DND-41 (cell line): ENCODE measurements at regions not wholly inside any gene's neighbourhood (a gene's known extent, or its start where the extent isn't known, plus 50 kb on each side); places are given as distances from the start of the nearest gene placed in this dataset.

Experiments used
- EZH2 ChIP-seq: IDR thresholded peaks from 3 replicates; pipeline ENCODE4 v1.6.1; 2012; ENCODE audit warnings: borderline replicate concordance, low read depth, mild to moderate bottlenecking, moderate library complexity, low read length, inconsistent platforms; ENCODE audit not compliant: severe bottlenecking
- TF ChIP-seq, protein P1 (sequence below): IDR thresholded peaks from 2 replicates; pipeline ENCODE4 v1.5.1; 2012; ENCODE audit warnings: borderline replicate concordance, low read length, moderate library complexity, mild to moderate bottlenecking; ENCODE audit not compliant: poor library complexity, severe bottlenecking; ENCODE audit errors: extremely low read depth

- TF ChIP-seq, protein P1, sequence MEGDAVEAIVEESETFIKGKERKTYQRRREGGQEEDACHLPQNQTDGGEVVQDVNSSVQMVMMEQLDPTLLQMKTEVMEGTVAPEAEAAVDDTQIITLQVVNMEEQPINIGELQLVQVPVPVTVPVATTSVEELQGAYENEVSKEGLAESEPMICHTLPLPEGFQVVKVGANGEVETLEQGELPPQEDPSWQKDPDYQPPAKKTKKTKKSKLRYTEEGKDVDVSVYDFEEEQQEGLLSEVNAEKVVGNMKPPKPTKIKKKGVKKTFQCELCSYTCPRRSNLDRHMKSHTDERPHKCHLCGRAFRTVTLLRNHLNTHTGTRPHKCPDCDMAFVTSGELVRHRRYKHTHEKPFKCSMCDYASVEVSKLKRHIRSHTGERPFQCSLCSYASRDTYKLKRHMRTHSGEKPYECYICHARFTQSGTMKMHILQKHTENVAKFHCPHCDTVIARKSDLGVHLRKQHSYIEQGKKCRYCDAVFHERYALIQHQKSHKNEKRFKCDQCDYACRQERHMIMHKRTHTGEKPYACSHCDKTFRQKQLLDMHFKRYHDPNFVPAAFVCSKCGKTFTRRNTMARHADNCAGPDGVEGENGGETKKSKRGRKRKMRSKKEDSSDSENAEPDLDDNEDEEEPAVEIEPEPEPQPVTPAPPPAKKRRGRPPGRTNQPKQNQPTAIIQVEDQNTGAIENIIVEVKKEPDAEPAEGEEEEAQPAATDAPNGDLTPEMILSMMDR: no peak
- TF ChIP-seq EZH2: no peak
These were observed 351.5 kb upstream of the TLE4 start for GRCh38 chr9:79220251-79220650.
